HUES6 (cell line): ENCODE measurements at regions not wholly inside any gene's neighbourhood (a gene's known extent, or its start where the extent isn't known, plus 50 kb on each side); places are given as distances from the start of the nearest gene placed in this dataset.

ENCODE experiments used
- H3K27ac ChIP-seq: 2 replicates; pipeline ENCODE4 v1.7.0; 2013; ENCODE audit warnings: low read depth, mild to moderate bottlenecking, low read length, inconsistent platforms
- H3K27me3 ChIP-seq: 2 replicates; pipeline ENCODE4 v1.6.1; 2013; ENCODE audit warnings: low read length; ENCODE audit not compliant: control insufficient read depth, insufficient read depth
- H3K36me3 ChIP-seq: 2 replicates; pipeline ENCODE4 v1.6.1; 2013; ENCODE audit warnings: low read length; ENCODE audit not compliant: control insufficient read depth, insufficient read depth
- H3K4me1 ChIP-seq: 2 replicates; pipeline ENCODE4 v1.6.1; 2013; ENCODE audit warnings: low read length; ENCODE audit not compliant: control insufficient read depth, insufficient read depth
- H3K4me3 ChIP-seq: 2 replicates; pipeline ENCODE4 v1.5.1; 2013; ENCODE audit warnings: low read depth, low read length
- H3K9ac ChIP-seq: one replicate; pipeline ENCODE4 v1.6.1; 2013; ENCODE audit warnings: mild to moderate bottlenecking, low read length
- H3K9me3 ChIP-seq: 2 replicates; pipeline ENCODE4 v1.6.1; 2013; ENCODE audit warnings: low read depth, low read length; ENCODE audit not compliant: control insufficient read depth, insufficient read depth

DNA sequence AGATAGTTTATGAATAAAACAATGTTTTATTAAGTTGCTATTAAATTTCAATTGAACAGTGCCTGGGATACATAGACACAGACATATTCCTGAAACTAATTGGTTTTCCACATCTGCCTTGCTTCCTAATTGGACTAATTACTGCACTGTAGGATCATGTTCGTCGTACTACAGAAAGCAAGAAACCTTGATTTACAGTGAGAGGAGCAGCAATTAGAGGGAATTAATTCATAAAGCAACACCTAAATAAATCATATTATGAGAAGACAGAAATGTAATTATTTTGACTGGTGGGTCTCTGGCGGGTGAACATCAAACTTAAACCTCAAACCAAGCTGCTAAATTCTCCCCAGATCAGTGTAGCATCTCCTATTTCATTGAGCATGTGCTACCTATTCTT, 124.6 kb upstream of the CAMK1G start:
- peaks cover 41% of the 10 kb centered on the region for H3K9me3 ChIP-seq

DNA sequence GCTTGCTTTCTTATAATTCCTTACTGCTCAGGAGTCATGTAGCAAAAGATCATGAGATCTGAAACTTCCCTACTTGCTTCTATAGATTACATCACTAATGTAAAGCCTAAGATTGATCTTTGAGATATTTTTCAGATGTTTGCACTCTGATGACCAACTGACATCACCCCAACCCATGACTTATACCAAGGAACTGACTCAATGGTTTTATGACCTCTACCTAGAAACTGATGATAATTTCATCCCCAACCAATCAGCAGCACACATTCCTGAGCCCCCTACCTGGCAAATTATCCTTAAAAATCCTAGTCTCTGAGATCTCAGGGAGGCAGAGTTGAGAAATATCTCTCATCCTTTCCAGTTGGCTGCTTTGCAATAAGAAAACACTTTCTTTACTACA, 122.3 kb upstream of the CAMK1G start:
- Histone ChIP-seq H3K9ac (no peak overlapping the region), H3K4me1 (peaks cover 4% of the 10 kb centered on the region; the same call in 1 of the 2 replicates), H3K27ac (no peak overlapping the region), H3K36me3 (peaks cover 23% of the 10 kb centered on the region), H3K27me3 (no peaks in the 10 kb centered on the region), H3K4me3 (no peak overlapping the region), H3K9me3 (peaks cover 43% of the 10 kb centered on the region)

More for the DNA sequence above, 124.6 kb upstream of the CAMK1G start:
- H3K4me1 ChIP-seq, result peaks cover 21% of the 10 kb centered on the region
- H3K4me3 ChIP-seq, result no peak overlapping the region
- peaks cover 44% of the 10 kb centered on the region for H3K36me3 ChIP-seq
- H3K9ac ChIP-seq, result no peak overlapping the region
- no peaks in the 10 kb centered on the region for H3K27me3 ChIP-seq
- no peak overlapping the region for H3K27ac ChIP-seq

DNA sequence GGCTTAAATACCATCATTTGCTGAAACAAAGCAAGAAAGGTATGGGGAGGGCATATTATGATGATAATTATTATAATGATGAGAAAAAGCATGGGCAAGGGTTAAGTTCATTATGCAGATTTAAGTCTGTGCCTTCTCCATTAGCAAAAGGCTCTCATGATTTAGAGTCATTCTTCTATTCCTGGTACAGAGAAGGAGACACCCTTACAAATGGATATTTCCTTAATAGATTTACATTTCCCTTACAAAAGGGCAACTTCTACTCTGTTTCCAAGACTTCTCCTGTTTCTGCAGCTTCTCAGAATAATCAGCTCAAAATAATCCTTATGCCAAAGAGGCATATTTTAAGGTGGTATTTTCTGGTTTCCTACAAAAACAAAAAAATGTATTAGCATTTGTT, 121.1 kb upstream of the CAMK1G start:
- Histone ChIP-seq H3K36me3 (peaks cover 11% of the 10 kb centered on the region; the same call in 1 of the 2 replicates), H3K4me3 (no peak overlapping the region), H3K9ac (no peak overlapping the region), H3K27ac (no peak overlapping the region), H3K4me1 (no peaks in the 10 kb centered on the region), H3K9me3 (peaks cover 43% of the 10 kb centered on the region), H3K27me3 (no peaks in the 10 kb centered on the region)

DNA sequence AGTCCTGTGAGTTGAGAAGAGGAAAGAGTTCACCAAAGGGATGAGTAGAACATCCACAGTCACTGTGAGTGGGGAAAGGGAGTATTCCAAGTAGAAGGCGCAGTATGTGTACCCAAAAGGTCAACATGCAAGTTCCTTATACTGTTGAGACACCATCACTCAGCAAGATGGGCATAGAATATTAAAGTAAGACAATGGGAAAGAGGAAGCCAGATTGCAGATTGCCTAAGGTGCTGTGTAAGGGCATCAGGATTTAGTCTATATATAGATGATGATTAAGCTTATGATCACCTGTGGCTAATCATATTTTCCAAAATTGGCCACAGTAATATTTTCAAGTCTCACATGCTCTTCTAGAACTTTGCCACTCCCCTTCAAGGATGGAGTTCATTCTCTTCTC, 120.1 kb upstream of the CAMK1G start:
- Histone ChIP-seq H3K9ac (no peak overlapping the region), H3K9me3 (peaks cover 43% of the 10 kb centered on the region), H3K27ac (no peak overlapping the region), H3K36me3 (peaks cover under 1% of the 10 kb centered on the region; the same call in 1 of the 2 replicates), H3K27me3 (no peaks in the 10 kb centered on the region), H3K4me3 (no peak overlapping the region), H3K4me1 (no peaks in the 10 kb centered on the region)

DNA sequence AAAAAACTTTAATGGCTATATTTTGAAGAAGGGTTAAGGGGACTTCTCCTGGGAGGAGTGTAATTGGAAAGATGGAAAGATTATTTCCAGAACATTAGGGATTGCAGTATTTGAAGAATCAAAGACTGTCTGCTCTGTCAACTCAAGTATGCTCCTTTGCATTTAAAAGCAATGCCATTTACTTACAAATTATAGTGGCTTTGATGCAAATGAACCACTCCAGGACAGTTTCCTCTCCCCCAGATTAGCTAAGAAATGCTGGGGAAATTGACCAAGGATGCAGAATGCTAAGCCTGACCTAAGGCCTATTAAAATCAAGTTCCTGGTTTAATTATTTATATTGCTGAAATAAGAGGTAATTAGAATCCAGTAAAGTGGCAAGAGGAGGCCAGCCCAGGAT, 110.5 kb upstream of the CAMK1G start:
- H3K27me3 ChIP-seq, result no peaks in the 10 kb centered on the region
- H3K27ac ChIP-seq, result peak overlapping the region; percentile 58; the same call in 1 of the 2 replicates
- 0 out of 2 replicates have a peak overlapping the region, but pooled peaks have one; percentile 28 for H3K4me3 ChIP-seq
- peaks cover 14% of the 10 kb centered on the region for H3K4me1 ChIP-seq
- no peaks in the 10 kb centered on the region; the same call in 1 of the 2 replicates for H3K36me3 ChIP-seq
- peak overlapping the region; percentile 25 for H3K9ac ChIP-seq
- H3K9me3 ChIP-seq, result peaks cover 49% of the 10 kb centered on the region

DNA sequence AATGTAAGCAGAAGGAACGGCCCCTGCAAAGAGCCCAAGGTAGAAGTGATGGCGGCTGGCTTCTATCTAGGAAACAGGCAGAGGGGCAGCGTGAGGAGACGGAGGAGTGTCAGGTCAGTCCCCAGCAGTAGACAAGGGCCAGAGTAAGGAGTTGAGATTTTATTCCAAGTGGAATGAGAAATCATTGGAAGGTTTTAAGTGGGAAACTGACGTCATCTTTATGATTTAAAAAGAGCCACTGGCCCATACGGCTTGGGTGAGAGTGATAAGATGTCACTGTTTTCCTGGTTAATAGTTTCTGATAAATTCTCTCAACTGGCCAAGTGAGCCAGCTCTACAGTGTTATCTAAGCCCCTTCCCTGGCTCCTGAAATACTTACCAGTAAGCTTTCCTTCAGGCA, 103.2 kb upstream of the CAMK1G start:
- H3K9ac ChIP-seq, result no peak overlapping the region
- H3K27ac ChIP-seq, result no peak overlapping the region
- no peaks in the 10 kb centered on the region for H3K4me1 ChIP-seq
- H3K27me3 ChIP-seq, result no peaks in the 10 kb centered on the region
- H3K4me3 ChIP-seq, result no peak overlapping the region
- peaks cover 2% of the 10 kb centered on the region; the same call in 1 of the 2 replicates for H3K9me3 ChIP-seq
- H3K36me3 ChIP-seq, result no peaks in the 10 kb centered on the region; the same call in 1 of the 2 replicates

DNA sequence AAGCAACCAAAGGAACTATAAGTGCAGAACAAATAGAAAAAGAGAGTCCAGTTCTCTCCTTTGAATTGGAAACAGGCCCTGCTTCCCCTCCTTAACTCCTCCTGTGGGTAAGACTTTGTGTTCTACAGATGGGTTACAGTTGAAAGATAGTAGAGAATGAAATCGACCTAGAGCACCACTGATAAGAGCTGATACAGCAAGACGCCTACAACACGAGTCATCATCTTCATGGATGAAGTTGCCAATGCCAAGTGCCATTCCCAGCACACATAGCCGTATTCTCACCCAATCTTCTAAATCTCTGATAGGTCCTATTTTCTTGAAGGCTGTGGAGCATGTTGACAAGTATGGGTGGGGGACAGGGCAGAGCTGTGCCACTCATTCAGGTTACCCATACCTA, 99.8 kb upstream of the CAMK1G start:
- no peaks in the 10 kb centered on the region for H3K9me3 ChIP-seq
- H3K4me1 ChIP-seq, result no peaks in the 10 kb centered on the region
- H3K9ac ChIP-seq, result no peak overlapping the region
- no peak overlapping the region for H3K4me3 ChIP-seq
- no peaks in the 10 kb centered on the region for H3K36me3 ChIP-seq
- no peak overlapping the region for H3K27ac ChIP-seq
- no peaks in the 10 kb centered on the region for H3K27me3 ChIP-seq

DNA sequence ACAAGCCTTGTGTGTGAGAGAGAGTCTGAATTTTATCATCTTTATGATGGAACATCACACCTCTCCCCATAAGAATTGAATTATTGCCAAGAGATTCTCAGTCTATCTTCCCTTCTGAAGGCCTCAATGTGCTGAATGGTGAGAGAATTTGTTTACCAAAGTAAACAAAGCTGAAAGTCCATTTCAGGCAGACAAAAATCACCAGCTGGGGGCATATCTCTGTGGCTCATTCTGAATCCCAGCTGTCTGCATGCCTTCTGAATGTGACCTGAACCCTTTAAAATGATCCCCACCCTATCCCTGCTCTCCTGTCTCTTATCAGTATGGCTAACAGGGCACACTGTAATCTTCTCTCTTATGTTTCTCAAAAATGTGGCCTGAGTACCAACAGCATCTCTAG, 99.1 kb upstream of the CAMK1G start:
- H3K4me1 ChIP-seq, result no peaks in the 10 kb centered on the region

DNA sequence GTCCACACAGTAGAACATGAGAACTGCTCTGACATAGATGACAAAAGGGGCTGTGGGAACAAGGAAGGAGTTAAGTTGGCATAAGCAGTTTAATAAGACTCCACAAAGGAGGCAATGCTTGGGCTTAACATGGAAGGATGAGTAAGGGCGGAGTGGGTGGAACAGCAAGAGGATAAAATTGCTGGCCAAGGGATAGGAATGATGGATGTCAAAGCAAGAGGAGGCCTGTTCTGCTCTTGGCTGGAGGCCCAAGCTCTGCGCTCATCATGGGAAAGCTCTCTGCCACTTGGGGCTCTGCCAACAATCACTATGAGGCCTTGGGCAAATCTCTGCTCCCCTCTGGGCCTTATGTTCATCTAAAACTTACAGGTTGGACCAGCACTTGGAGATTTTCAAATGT, 98.3 kb upstream of the CAMK1G start:
- H3K4me1 ChIP-seq, result no peaks in the 10 kb centered on the region; the same call in 1 of the 2 replicates

More for the DNA sequence above, 99.1 kb upstream of the CAMK1G start:
- Histone ChIP-seq H3K9me3 (no peaks in the 10 kb centered on the region), H3K9ac (no peak overlapping the region), H3K27me3 (no peaks in the 10 kb centered on the region), H3K36me3 (no peaks in the 10 kb centered on the region), H3K27ac (no peak overlapping the region), H3K4me3 (no peak overlapping the region)

DNA sequence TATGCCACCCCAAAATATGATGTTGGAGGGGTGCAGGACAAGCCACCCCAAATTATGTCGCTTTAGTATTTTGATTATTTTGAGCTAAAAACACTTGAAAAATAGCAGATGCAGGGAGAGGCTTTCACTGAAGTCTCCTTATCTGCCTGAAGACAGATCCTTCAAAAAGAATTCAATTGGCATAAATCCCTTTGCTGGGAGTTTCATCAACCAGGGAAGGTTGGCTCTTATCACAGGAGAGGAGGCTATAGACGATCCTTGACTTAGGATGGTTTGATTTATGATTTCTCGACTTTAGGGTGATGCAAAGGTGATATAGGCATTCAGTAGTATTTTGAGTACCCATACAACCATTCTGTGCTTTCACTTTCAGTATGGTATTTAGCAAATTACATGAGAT, 97.8 kb upstream of the CAMK1G start:
- H3K9ac ChIP-seq, result no peak overlapping the region
- no peaks in the 10 kb centered on the region; the same call in 1 of the 2 replicates for H3K4me1 ChIP-seq
- no peaks in the 10 kb centered on the region for H3K36me3 ChIP-seq
- no peaks in the 10 kb centered on the region for H3K27me3 ChIP-seq
- H3K9me3 ChIP-seq, result no peaks in the 10 kb centered on the region
- H3K27ac ChIP-seq, result no peak overlapping the region
- no peak overlapping the region for H3K4me3 ChIP-seq

More for the DNA sequence above, 98.3 kb upstream of the CAMK1G start:
- H3K36me3 ChIP-seq, result no peaks in the 10 kb centered on the region
- no peak overlapping the region for H3K4me3 ChIP-seq
- no peaks in the 10 kb centered on the region for H3K9me3 ChIP-seq
- H3K27ac ChIP-seq, result no peak overlapping the region
- no peak overlapping the region for H3K9ac ChIP-seq
- H3K27me3 ChIP-seq, result no peaks in the 10 kb centered on the region

DNA sequence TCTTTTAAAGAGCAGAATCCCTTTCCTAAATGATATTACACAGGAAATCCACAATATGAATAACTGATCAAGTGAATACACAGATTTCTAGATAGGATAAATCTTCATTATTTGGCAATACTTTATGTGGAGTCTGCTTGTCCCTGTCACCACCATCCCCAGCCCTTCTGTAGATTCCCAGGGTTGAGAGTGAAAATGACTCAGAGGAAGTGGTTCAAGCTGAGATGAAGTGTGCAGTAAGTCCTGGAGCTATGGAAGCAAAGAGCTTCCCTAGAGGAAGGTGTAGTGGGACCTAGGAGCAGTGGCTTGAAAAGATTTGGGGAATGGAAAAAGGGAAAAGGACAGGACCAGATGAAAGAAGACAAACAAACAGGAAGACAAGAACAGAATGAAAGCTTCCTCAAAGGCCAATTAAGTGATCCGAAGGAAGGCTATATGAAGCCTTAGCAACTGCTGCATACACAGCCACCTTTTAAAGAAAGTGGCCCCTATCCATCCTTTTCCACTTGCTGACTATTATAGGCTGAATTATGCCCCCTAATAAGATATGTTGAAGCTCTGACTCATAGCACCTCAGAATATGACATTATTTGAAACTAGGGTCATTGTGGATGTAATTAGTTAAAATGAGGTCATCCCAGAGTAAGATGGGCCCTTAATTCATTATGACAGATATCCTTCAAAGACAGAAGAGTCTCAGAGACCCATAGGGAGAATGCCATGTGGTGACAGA, 96.5 kb upstream of the CAMK1G start:
- H3K27ac ChIP-seq, result no peak overlapping the region
- no peak overlapping the region for H3K4me3 ChIP-seq
- H3K4me1 ChIP-seq, result peaks cover 7% of the 10 kb centered on the region; the same call in 1 of the 2 replicates
- no peak overlapping the region for H3K9ac ChIP-seq
- no peaks in the 10 kb centered on the region for H3K36me3 ChIP-seq
- no peaks in the 10 kb centered on the region for H3K9me3 ChIP-seq
- H3K27me3 ChIP-seq, result no peaks in the 10 kb centered on the region
